ENCODE measurements at regions not wholly inside any gene's neighbourhood (a gene's known extent, or its start where the extent isn't known, plus 50 kb on each side); places are given as distances from the start of the nearest gene placed in this dataset.
A peak's percentile ranks its signal among the peaks of the same experiment; 100 is the strongest.

GRCh38 chr3:28678086-28678485 lies 329.5 kb upstream of the AZI2 start:
- H3K4me3 ChIP-seq (ENCODE audit: low read length) = no peak overlapping the region
- DNase-seq (ENCODE audit: low read depth) = no peak
- no peak for TF ChIP-seq CTCF (IDR thresholded peaks at IDR 0.05; ENCODE audit: insufficient read depth, low read depth, low read length, missing control alignments)

- DNase-seq (ENCODE audit: low read depth) = no peak
- TF ChIP-seq CTCF (IDR thresholded peaks at IDR 0.05; ENCODE audit: insufficient read depth, low read depth, low read length, missing control alignments) = no peak
- H3K4me3 ChIP-seq (ENCODE audit: low read length) = no peak overlapping the region
Observed at GRCh38 chr3:28680050-28680449, 331.4 kb upstream of the AZI2 start.

- no peak overlapping the region for H3K4me3 ChIP-seq (ENCODE audit: low read length)
- TF ChIP-seq CTCF (IDR thresholded peaks at IDR 0.05; ENCODE audit: insufficient read depth, low read depth, low read length, missing control alignments) = no peak
- no peak for DNase-seq (ENCODE audit: low read depth)
Observed at GRCh38 chr3:28682121-28682520, 333.5 kb upstream of the AZI2 start.

- H3K4me3 ChIP-seq (ENCODE audit: low read length) = no peak overlapping the region
- TF ChIP-seq CTCF (IDR thresholded peaks at IDR 0.05; ENCODE audit: insufficient read depth, low read depth, low read length, missing control alignments) = no peak
- no peak for DNase-seq (ENCODE audit: low read depth)
Observed at GRCh38 chr3:28690176-28690575, 341.6 kb upstream of the AZI2 start.

- no peak overlapping the region for H3K4me3 ChIP-seq (ENCODE audit: low read length)
- TF ChIP-seq CTCF (IDR thresholded peaks at IDR 0.05; ENCODE audit: insufficient read depth, low read depth, low read length, missing control alignments) = no peak
- no peak for DNase-seq (ENCODE audit: low read depth)
Observed at GRCh38 chr3:28698706-28699105, 350.1 kb upstream of the AZI2 start.

- no peak overlapping the region for H3K4me3 ChIP-seq (ENCODE audit: low read length)
- peak; percentile 59 for DNase-seq (ENCODE audit: low read depth)
- TF ChIP-seq CTCF (IDR thresholded peaks at IDR 0.05; ENCODE audit: insufficient read depth, low read depth, low read length, missing control alignments) = no peak
Observed at GRCh38 chr3:28699283-28699682, 350.7 kb upstream of the AZI2 start.

- no peak for TF ChIP-seq CTCF (IDR thresholded peaks at IDR 0.05; ENCODE audit: insufficient read depth, low read depth, low read length, missing control alignments)
- H3K4me3 ChIP-seq (ENCODE audit: low read length) = no peak overlapping the region
- no peak for DNase-seq (ENCODE audit: low read depth)
Observed at GRCh38 chr3:28700728-28701127, 352.1 kb upstream of the AZI2 start.

All from epithelial cell of esophagus (primary cell).